SH-SY5Y (cell line): ENCODE measurements at regions not wholly inside any gene's neighbourhood (a gene's known extent, or its start where the extent isn't known, plus 50 kb on each side); places are given as distances from the start of the nearest gene placed in this dataset.

Experiments used
- GATA2 ChIP-seq: IDR thresholded peaks from 2 replicates; pipeline ENCODE4 v1.6.1; 2011; ENCODE audit warnings: mild to moderate bottlenecking, low read depth, low read length
- GATA3 ChIP-seq: IDR thresholded peaks from 2 replicates; pipeline ENCODE4 v1.6.1; 2011; ENCODE audit warnings: low read depth, mild to moderate bottlenecking, low read length, moderate library complexity

- TF ChIP-seq GATA3 (no peak), GATA2 (no peak)
Measured at GRCh38 chr17:71528210-71528609, 592.6 kb upstream of the SOX9 start.
